SK-N-SH (cell line): ENCODE measurements at regions not wholly inside any gene's neighbourhood (a gene's known extent, or its start where the extent isn't known, plus 50 kb on each side); places are given as distances from the start of the nearest gene placed in this dataset.

Experiments
- CHD2 ChIP-seq: fragments of 150-350 bp; IDR thresholded peaks from 2 replicates; pipeline ENCODE4 v1.6.1; 2018; ENCODE audit warnings: low read length; ENCODE audit not compliant: partially characterized antibody
- CTCF ChIP-seq: fragments of 200-600 bp; sonication (generic); IDR thresholded peaks from 2 replicates; pipeline ENCODE4 v1.6.1; 2017; ENCODE audit warnings: antibody characterized with exemption, mild to moderate bottlenecking, moderate library complexity
- EP300 ChIP-seq, 2 experiments: IDR thresholded peaks; 2 replicates each; pipeline versions ENCODE4 v1.4.0 to v1.6.1; 2012; ENCODE audit warnings: borderline replicate concordance in 1 of 2, low read depth in 1 of 2, low read length in 1 of 2
- JUND ChIP-seq: IDR thresholded peaks from 2 replicates; pipeline ENCODE4 v1.4.0; 2012
- MXI1 ChIP-seq: IDR thresholded peaks from 2 replicates; pipeline ENCODE4 v1.6.1; 2012; ENCODE audit warnings: mild to moderate bottlenecking, low read depth, low read length, improper control_type of control experiment
- NRF1 ChIP-seq: IDR thresholded peaks from 2 replicates; pipeline ENCODE4 v1.6.1; 2012; ENCODE audit warnings: low read depth, mild to moderate bottlenecking, low read length
- POLR2AphosphoS5 ChIP-seq: IDR thresholded peaks from 2 replicates; pipeline ENCODE4 v1.6.1; 2012; ENCODE audit warnings: low read depth, low read length
- REST ChIP-seq: IDR thresholded peaks from 2 replicates; pipeline ENCODE4 v1.6.1; 2012; ENCODE audit warnings: mild to moderate bottlenecking, low read depth, low read length, moderate library complexity
- TAF1 ChIP-seq: IDR thresholded peaks from 2 replicates; pipeline ENCODE4 v1.6.1; 2012; ENCODE audit warnings: low read depth, mild to moderate bottlenecking, low read length, moderate library complexity, borderline replicate concordance
- TEAD4 ChIP-seq: IDR thresholded peaks from 2 replicates; pipeline ENCODE4 v1.4.0; 2012; ENCODE audit warnings: mild to moderate bottlenecking, borderline replicate concordance; ENCODE audit not compliant: insufficient read depth
- ZBTB33 ChIP-seq: IDR thresholded peaks from 2 replicates; pipeline ENCODE4 v1.4.0; 2012; ENCODE audit warnings: low read depth, borderline replicate concordance

- TF ChIP-seq CTCF = no peak
- no peak for TF ChIP-seq NRF1
- TF ChIP-seq TEAD4 = no peak
- no peak for TF ChIP-seq EP300 (IDR thresholded peaks at IDR 0.05; ENCODE audit: borderline replicate concordance in 1 of 2, low read depth in 1 of 2, low read length in 1 of 2)
- no peak for TF ChIP-seq TAF1
- no peak for TF ChIP-seq JUND
- no peak for TF ChIP-seq REST
- no peak for TF ChIP-seq POLR2AphosphoS5
- TF ChIP-seq CHD2 = no peak
- no peak for TF ChIP-seq ZBTB33
- no peak for TF ChIP-seq MXI1
These were observed 89.6 kb downstream of the TTC32 start for GRCh38 chr2:19812166-19812565.
